Ovary (tissue), 7 donors: ENCODE measurements at regions not wholly inside any gene's neighbourhood (a gene's known extent, or its start where the extent isn't known, plus 50 kb on each side); places are given as distances from the start of the nearest gene placed in this dataset.

Experiments used
- DNase-seq, 5 donors: peaks; one replicate each; pipeline ENCODE4 v3.0.0-alpha.2; 2019 to 2020
- H3K27ac ChIP-seq, 2 donors: fragments of 200-600 bp; one replicate each; pipeline versions ENCODE4 v1.5.1 to v1.8.0; 2019 to 2022
- H3K27me3 ChIP-seq: fragments of 200-600 bp; one replicate; pipeline ENCODE4 v1.8.0; 2022
- H3K36me3 ChIP-seq: fragments of 200-600 bp; sonication (generic); one replicate; pipeline ENCODE4 v1.5.1; 2019
- H3K4me1 ChIP-seq: one replicate; pipeline ENCODE4 v1.8.1; 2013; ENCODE audit warnings: mild to moderate bottlenecking, moderate library complexity; ENCODE audit not compliant: insufficient read depth
- H3K4me3 ChIP-seq: fragments of 200-600 bp; sonication (generic); one replicate; pipeline ENCODE4 v1.5.1; 2017
- H3K9me3 ChIP-seq, 2 donors: fragments of 200-600 bp in 1 of 2; sonication (generic) in 1 of 2; one replicate each; pipeline versions ENCODE4 v1.5.1 to v1.8.1; 2013 to 2019; ENCODE audit warnings: mild to moderate bottlenecking in 1 of 2, moderate library complexity in 1 of 2
- EP300 ChIP-seq: sonication (generic); formaldehyde crosslinking; IDR thresholded peaks from one replicate; pipeline ENCODE4 v1.6.1; 2017; ENCODE audit warnings: antibody characterized with exemption
- POLR2A ChIP-seq: fragments of 450-650 bp; IDR thresholded peaks from one replicate; pipeline ENCODE4 v1.6.1; 2017; ENCODE audit warnings: antibody characterized with exemption, mild to moderate bottlenecking, moderate library complexity
- WGBS, 3 donors: extraction: QIAGEN DNeasy Blood & Tissue Kit in 1 of 3; methylation state at CpG; one replicate each; pipeline versions ENCODE4 v1.1.5 to v1.1.7; 2013 to 2017; 5-methylcytosine and 5-hydroxymethylcytosine counted together
- intact Hi-C, 4 donors: fragments of 100-400 bp; cut with DNase I; formaldehyde crosslinking; loops; one replicate each; pipeline versions ENCODE4 v1.11.0 to v1.15.1; 2022 to 2023
- TF ChIP-seq, protein P1 (sequence below), 3 donors: fragments of 450-650 bp in 2 of 3; fragments of 200-600 bp in 1 of 3; IDR thresholded peaks; one replicate each; pipeline versions ENCODE4 v1.5.1 to v1.8.0; 2016 to 2022; ENCODE audit warnings: antibody characterized with exemption in 3 of 3, mild to moderate bottlenecking in 1 of 3
- donor health status: DM: no; HTN: no; CAD: no; lungs with moderate emphysema.
- donor health status: DM: no; HTN: no; CAD: no.
- donor health status: Bipolar disorder and iron deficiency.
- donor health status: DM: no; HTN: no; CAD: no.
- donor health status: DM: yes; HTN: yes; CAD: no.

DNA sequence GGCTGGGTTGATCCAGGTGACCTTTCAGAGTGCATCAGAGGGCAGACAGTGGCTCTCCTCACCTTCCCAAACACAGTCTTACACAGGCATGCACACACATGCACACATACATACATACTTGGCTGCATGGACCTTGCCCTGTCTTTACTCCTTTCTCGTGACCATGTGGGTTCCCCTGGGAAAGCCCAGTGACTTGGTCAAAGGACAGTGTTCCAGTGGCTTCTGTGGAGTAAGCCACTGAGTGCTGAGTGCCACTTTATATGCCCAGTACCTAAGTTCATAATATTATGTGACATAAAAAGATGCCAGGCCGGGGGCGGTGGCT lies 249.4 kb downstream of the MYCN start:
- no peak overlapping the region for H3K4me3 ChIP-seq
- no peak overlapping the region for H3K27ac ChIP-seq
- no peak for TF ChIP-seq POLR2A
- TF ChIP-seq, protein P1, sequence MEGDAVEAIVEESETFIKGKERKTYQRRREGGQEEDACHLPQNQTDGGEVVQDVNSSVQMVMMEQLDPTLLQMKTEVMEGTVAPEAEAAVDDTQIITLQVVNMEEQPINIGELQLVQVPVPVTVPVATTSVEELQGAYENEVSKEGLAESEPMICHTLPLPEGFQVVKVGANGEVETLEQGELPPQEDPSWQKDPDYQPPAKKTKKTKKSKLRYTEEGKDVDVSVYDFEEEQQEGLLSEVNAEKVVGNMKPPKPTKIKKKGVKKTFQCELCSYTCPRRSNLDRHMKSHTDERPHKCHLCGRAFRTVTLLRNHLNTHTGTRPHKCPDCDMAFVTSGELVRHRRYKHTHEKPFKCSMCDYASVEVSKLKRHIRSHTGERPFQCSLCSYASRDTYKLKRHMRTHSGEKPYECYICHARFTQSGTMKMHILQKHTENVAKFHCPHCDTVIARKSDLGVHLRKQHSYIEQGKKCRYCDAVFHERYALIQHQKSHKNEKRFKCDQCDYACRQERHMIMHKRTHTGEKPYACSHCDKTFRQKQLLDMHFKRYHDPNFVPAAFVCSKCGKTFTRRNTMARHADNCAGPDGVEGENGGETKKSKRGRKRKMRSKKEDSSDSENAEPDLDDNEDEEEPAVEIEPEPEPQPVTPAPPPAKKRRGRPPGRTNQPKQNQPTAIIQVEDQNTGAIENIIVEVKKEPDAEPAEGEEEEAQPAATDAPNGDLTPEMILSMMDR (IDR thresholded peaks at IDR 0.05): no peak
- TF ChIP-seq EP300: no peak
- no peaks in the 10 kb centered on the region for H3K36me3 ChIP-seq
- no peak for DNase-seq
- no peaks in the 10 kb centered on the region for H3K9me3 ChIP-seq
- no peaks in the 10 kb centered on the region for H3K27me3 ChIP-seq
- WGBS, 3 donors: 96 to 97% (median 97%) methylated on average over 3 of the region's 3 CpGs
- intact Hi-C loops: no loop called here
- no peaks in the 10 kb centered on the region for H3K4me1 ChIP-seq

DNA sequence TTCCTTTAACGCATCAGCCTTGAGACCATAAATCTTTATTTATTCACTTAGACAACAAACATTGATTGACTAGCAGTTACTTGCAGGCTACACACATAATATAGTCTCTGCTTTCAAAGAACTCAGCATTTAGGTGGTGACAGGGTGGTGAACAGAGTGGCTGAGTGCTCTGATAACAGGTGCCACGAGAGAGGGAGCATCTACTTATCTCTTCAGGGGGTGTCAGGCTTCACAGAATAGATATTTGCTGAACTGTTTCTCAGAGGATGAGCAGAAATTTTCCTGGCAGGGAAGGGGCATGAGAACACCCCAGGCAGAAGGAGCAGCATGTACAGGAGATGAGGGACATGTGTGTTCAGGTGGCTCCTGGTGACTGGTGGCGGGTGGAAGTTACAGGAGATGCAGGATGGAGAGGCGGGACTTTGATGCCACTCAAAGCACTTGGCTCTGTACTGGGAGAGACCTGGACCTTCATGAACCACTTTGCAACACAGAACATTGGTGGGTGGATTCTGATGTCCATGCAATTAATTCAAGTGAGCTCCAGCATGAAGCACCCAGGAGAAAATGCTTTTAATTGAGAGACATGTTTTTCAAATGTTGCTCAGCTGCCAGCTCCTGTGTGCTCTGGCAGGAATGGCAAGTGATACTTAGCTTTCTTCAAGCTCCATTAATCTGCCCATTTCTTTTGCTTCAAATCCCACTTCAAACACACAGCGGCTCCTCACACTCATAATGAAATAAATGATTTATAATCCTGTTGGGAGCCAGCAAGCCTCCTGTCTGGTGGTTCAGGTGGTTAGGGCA lies 248.9 kb downstream of the MYCN start:
- Histone ChIP-seq H3K9me3 (no peaks in the 10 kb centered on the region), H3K27me3 (no peaks in the 10 kb centered on the region), H3K36me3 (no peaks in the 10 kb centered on the region), H3K27ac (no peak overlapping the region), H3K4me1 (no peaks in the 10 kb centered on the region), H3K4me3 (no peak overlapping the region)
- WGBS, 3 donors: 85 to 86% (median 85%) methylated on average over 5 of the region's 5 CpGs
- intact Hi-C loops: no loop called here
- TF ChIP-seq POLR2A (no peak), EP300 (no peak)
- TF ChIP-seq, protein P1 (IDR thresholded peaks at IDR 0.05): no peak
- DNase-seq: no peak

DNA sequence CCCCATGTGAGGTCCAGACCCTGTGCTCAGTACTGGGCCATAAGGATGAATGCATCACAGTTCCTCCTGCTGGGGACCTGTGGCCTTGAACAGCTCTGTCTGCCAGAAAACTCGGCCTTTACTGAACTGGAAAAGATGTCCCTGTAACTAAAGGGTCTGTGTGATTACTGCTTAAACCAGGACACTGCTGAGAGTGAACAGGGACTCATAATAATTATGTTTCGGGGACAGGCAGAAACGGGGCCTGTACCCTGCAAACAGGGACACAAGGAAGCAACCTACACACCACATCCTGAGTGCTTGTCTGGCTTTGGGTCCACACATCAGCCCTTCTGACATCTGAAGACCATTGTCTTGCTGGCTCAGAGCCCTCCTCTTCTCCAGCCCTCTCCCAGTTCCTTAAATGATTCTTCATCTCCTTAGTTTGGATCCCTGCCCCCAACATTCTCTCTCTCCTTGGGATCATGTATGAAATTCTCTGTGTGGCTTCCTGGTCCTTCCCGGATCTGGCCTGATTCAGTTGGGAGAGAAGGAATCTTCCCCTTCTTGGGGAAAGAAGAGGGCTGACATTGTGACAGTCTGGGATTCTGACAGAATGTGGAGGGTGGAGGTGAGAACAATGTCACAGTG lies 248.0 kb downstream of the MYCN start:
- H3K27ac ChIP-seq: no peak overlapping the region
- 71 to 76% (median 75%) methylated on average over 4 of the region's 4 CpGs for WGBS, 3 donors
- H3K27me3 ChIP-seq: no peaks in the 10 kb centered on the region
- DNase-seq: no peak
- intact Hi-C loops: no loop called here
- no peaks in the 10 kb centered on the region for H3K36me3 ChIP-seq
- no peak for TF ChIP-seq EP300
- TF ChIP-seq, protein P1 (IDR thresholded peaks at IDR 0.05): no peak
- TF ChIP-seq POLR2A: no peak
- H3K4me1 ChIP-seq: no peaks in the 10 kb centered on the region
- no peaks in the 10 kb centered on the region for H3K9me3 ChIP-seq
- no peak overlapping the region for H3K4me3 ChIP-seq

DNA sequence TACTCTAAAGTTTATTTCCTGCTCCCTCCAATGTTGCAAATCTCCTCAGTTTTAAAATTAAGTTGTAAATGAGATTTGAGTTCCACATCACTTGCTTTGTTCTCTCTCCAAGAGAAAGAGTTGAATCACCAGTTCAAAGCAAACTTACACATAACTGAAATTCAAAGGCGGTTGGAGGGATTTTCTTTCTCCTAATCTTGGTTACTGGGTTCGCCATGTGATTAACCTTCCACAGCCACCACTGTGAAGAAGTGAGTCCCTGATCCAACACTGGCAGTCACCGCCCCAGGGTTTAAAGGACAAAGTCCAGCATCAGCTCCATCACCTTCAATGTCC lies 247.1 kb downstream of the MYCN start:
- Histone ChIP-seq H3K36me3 (no peaks in the 10 kb centered on the region), H3K9me3 (no peaks in the 10 kb centered on the region), H3K4me1 (no peaks in the 10 kb centered on the region), H3K27me3 (no peaks in the 10 kb centered on the region), H3K4me3 (no peak overlapping the region), H3K27ac (no peak overlapping the region)
- TF ChIP-seq EP300 (no peak), POLR2A (no peak)
- TF ChIP-seq, protein P1 (IDR thresholded peaks at IDR 0.05): no peak
- intact Hi-C loops: no loop called here
- no peak for DNase-seq
- WGBS, 3 donors: 61 to 85% (median 77%) methylated on average over 3 of the region's 3 CpGs
